Body of pancreas (tissue), 4 donors: ENCODE measurements at regions not wholly inside any gene's neighbourhood (a gene's known extent, or its start where the extent isn't known, plus 50 kb on each side); places are given as distances from the start of the nearest gene placed in this dataset.

Experiments used
- CTCF ChIP-seq, 7 experiments: fragments of 450-650 bp in 4 of 7; fragments of 200-600 bp in 3 of 7; sonication (generic) in 3 of 7; IDR thresholded peaks; one replicate each; pipeline ENCODE4 v1.5.1; 2016 to 2019; ENCODE audit warnings: antibody characterized with exemption in 7 of 7
- POLR2A ChIP-seq, 3 donors: fragments of 450-650 bp; IDR thresholded peaks; one replicate each; pipeline ENCODE4 v1.6.1; 2016; ENCODE audit warnings: antibody characterized with exemption in 3 of 3, mild to moderate bottlenecking in 2 of 3

DNA sequence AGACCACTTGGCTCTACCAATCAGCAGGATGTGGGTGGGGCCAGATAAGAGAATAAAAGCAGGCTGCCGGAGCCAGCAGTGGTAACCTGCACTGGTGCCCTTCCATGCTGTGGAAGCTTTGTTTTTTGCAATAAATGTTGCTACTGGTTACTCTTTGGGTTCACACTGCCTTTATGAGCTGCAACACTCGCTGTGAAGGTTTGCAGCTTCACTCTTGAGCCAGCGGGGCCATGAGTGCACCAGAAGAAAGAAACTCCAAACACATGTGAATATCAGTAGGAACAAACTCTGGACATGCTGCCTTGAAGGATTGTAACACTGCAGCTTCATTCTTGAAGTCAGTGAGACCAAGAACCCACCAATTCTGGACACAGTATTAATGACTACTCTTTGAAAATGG, 89.9 kb upstream of the MBOAT1 start:
- TF ChIP-seq CTCF (IDR thresholded peaks at IDR 0.05) = no peak
- TF ChIP-seq POLR2A (IDR thresholded peaks at IDR 0.05) = no peak
